OCI-LY3 (cell line): ENCODE measurements at regions not wholly inside any gene's neighbourhood (a gene's known extent, or its start where the extent isn't known, plus 50 kb on each side); places are given as distances from the start of the nearest gene placed in this dataset.

Experiments
- H2AFZ ChIP-seq: fragments of 200-600, 300-600 bp; shearing (Covaris generic); 2 replicates; pipeline ENCODE4 v1.6.0; 2014; ENCODE audit warnings: antibody characterized with exemption, low read depth, low read length
- H3K27ac ChIP-seq: fragments of 200-600, 300-600 bp; sonication (generic); 2 replicates; pipeline ENCODE4 v1.5.1; 2014; ENCODE audit warnings: mild to moderate bottlenecking, low read length, moderate library complexity, mixed read lengths
- H3K27me3 ChIP-seq: fragments of 200-600, 300-600 bp; sonication (generic); 2 replicates; pipeline ENCODE4 v1.6.1; 2014; ENCODE audit warnings: low read depth, low read length, mixed read lengths
- H3K36me3 ChIP-seq: fragments of 200-600, 300-600 bp; sonication (generic); replicated peaks from 2 replicates; pipeline ENCODE3; 2014; ENCODE audit warnings: low read depth, low read length, mixed read lengths
- H3K4me1 ChIP-seq: fragments of 300-600, 200-600 bp; sonication (generic); 2 replicates; pipeline ENCODE4 v1.6.1; 2014; ENCODE audit warnings: low read length, mixed read lengths
- H3K4me2 ChIP-seq: fragments of 200-600, 300-600 bp; sonication (generic); 2 replicates; pipeline ENCODE4 v1.6.1; 2014; ENCODE audit warnings: low read length, mixed read lengths
- H3K4me3 ChIP-seq: fragments of 300-600, 200-600 bp; sonication (generic); 2 replicates; pipeline ENCODE4 v1.5.1; 2014; ENCODE audit warnings: antibody characterized with exemption, mild to moderate bottlenecking, low read length, moderate library complexity
- H3K79me2 ChIP-seq: fragments of 300-600, 200-600 bp; shearing (Covaris generic); 2 replicates; pipeline ENCODE4 v1.6.1; 2014; ENCODE audit warnings: mild to moderate bottlenecking, low read length, mixed read lengths
- H3K9ac ChIP-seq: fragments of 300-600, 200-600 bp; shearing (Covaris generic); 2 replicates; pipeline ENCODE4 v1.6.0; 2014; ENCODE audit warnings: mild to moderate bottlenecking, low read length, moderate library complexity
- H3K9me3 ChIP-seq: fragments of 200-600, 300-600 bp; shearing (Covaris generic); 2 replicates; pipeline ENCODE4 v1.6.1; 2014; ENCODE audit warnings: low read length, mixed read lengths; ENCODE audit not compliant: insufficient read depth
- H4K20me1 ChIP-seq: fragments of 200-600, 300-600 bp; sonication (generic); 2 replicates; pipeline ENCODE4 v1.6.1; 2016; ENCODE audit warnings: low read length, mixed read lengths; ENCODE audit not compliant: insufficient read depth
- EZH2phosphoT487 ChIP-seq: fragments of 200-600 bp; shearing (Covaris generic); IDR thresholded peaks from 2 replicates; pipeline ENCODE4 v1.6.1; 2018; ENCODE audit warnings: antibody characterized with exemption, mixed run types, low read depth
- TF ChIP-seq, protein P1 (sequence below): fragments of 200-600, 300-600 bp; sonication (generic); IDR thresholded peaks from 2 replicates; pipeline ENCODE4 v1.5.1; 2014; ENCODE audit warnings: antibody characterized with exemption, low read length, low read depth

DNA sequence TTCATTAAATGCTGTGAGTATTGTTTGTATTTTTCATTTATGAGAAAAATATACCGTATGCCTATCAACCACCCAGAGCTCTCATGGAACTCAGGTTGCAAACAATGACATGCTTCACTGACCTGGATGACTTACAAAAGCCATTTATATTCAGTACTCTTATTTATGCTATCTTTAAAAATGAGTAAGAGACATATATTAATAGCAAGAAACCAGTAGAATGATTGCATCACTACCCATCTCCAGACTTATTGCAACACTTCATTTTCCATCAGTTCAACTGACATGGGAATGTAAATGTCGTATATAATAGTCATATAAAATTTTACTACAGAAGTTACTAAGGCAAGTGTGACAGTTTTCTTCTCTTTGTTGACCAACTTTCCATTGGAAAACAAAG lies 69.1 kb downstream of the OTP start:
- no peak overlapping the region for H3K4me2 ChIP-seq
- H3K4me3 ChIP-seq: no peak overlapping the region
- H2AFZ ChIP-seq: no peak overlapping the region
- H3K4me1 ChIP-seq: no peaks in the 10 kb centered on the region
- no peaks in the 10 kb centered on the region for H4K20me1 ChIP-seq
- no peaks in the 10 kb centered on the region for H3K36me3 ChIP-seq
- H3K27me3 ChIP-seq: no peaks in the 10 kb centered on the region
- H3K9ac ChIP-seq: no peak overlapping the region
- H3K27ac ChIP-seq: no peak overlapping the region
- H3K9me3 ChIP-seq: no peaks in the 10 kb centered on the region
- no peaks in the 10 kb centered on the region for H3K79me2 ChIP-seq
- TF ChIP-seq, protein P1, sequence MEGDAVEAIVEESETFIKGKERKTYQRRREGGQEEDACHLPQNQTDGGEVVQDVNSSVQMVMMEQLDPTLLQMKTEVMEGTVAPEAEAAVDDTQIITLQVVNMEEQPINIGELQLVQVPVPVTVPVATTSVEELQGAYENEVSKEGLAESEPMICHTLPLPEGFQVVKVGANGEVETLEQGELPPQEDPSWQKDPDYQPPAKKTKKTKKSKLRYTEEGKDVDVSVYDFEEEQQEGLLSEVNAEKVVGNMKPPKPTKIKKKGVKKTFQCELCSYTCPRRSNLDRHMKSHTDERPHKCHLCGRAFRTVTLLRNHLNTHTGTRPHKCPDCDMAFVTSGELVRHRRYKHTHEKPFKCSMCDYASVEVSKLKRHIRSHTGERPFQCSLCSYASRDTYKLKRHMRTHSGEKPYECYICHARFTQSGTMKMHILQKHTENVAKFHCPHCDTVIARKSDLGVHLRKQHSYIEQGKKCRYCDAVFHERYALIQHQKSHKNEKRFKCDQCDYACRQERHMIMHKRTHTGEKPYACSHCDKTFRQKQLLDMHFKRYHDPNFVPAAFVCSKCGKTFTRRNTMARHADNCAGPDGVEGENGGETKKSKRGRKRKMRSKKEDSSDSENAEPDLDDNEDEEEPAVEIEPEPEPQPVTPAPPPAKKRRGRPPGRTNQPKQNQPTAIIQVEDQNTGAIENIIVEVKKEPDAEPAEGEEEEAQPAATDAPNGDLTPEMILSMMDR: no peak
- TF ChIP-seq EZH2phosphoT487: no peak

- no peak overlapping the region for H3K4me2 ChIP-seq
- no peak overlapping the region for H3K27ac ChIP-seq
- no peak overlapping the region for H2AFZ ChIP-seq
- H4K20me1 ChIP-seq: no peaks in the 10 kb centered on the region
- no peak overlapping the region for H3K9ac ChIP-seq
- H3K79me2 ChIP-seq: no peaks in the 10 kb centered on the region
- TF ChIP-seq EZH2phosphoT487: no peak
- no peaks in the 10 kb centered on the region for H3K27me3 ChIP-seq
- H3K4me1 ChIP-seq: no peaks in the 10 kb centered on the region
- H3K4me3 ChIP-seq: no peak overlapping the region
- H3K36me3 ChIP-seq: no peaks in the 10 kb centered on the region
- no peaks in the 10 kb centered on the region for H3K9me3 ChIP-seq
Measured at GRCh38 chr5:77568555-77568954, 70.0 kb downstream of the OTP start.

GRCh38 chr5:77568082-77568481 lies 70.4 kb downstream of the OTP start:
- H3K27me3 ChIP-seq: no peaks in the 10 kb centered on the region

GRCh38 chr5:77563475-77563874 lies 71.4 kb upstream of the WDR41 start:
- no peaks in the 10 kb centered on the region for H3K79me2 ChIP-seq

More at GRCh38 chr5:77568082-77568481, 70.4 kb downstream of the OTP start:
- no peaks in the 10 kb centered on the region for H4K20me1 ChIP-seq
- no peak overlapping the region for H2AFZ ChIP-seq
- no peak for TF ChIP-seq EZH2phosphoT487
- TF ChIP-seq, protein P1: no peak
- no peaks in the 10 kb centered on the region for H3K36me3 ChIP-seq
- H3K4me2 ChIP-seq: no peak overlapping the region
- no peak overlapping the region for H3K27ac ChIP-seq
- H3K4me1 ChIP-seq: no peaks in the 10 kb centered on the region
- H3K9me3 ChIP-seq: no peaks in the 10 kb centered on the region
- H3K79me2 ChIP-seq: no peaks in the 10 kb centered on the region
- no peak overlapping the region for H3K9ac ChIP-seq
- no peak overlapping the region for H3K4me3 ChIP-seq

More at GRCh38 chr5:77563475-77563874, 71.4 kb upstream of the WDR41 start:
- Histone ChIP-seq H3K4me1 (no peaks in the 10 kb centered on the region), H3K27ac (no peak overlapping the region), H3K27me3 (no peaks in the 10 kb centered on the region), H2AFZ (no peak overlapping the region), H3K4me3 (no peak overlapping the region), H3K9me3 (no peaks in the 10 kb centered on the region), H3K9ac (no peak overlapping the region), H3K36me3 (no peaks in the 10 kb centered on the region), H3K4me2 (no peak overlapping the region), H4K20me1 (no peaks in the 10 kb centered on the region)
- TF ChIP-seq, protein P1: no peak
- no peak for TF ChIP-seq EZH2phosphoT487
